GM12878 (cell line): ENCODE measurements at regions not wholly inside any gene's neighbourhood (a gene's known extent, or its start where the extent isn't known, plus 50 kb on each side); places are given as distances from the start of the nearest gene placed in this dataset.

Experiments
- CBX5 ChIP-seq: sonication (generic); IDR thresholded peaks from 2 replicates; pipeline ENCODE4 v1.6.1; 2016; ENCODE audit warnings: low read depth, moderate library complexity, mild to moderate bottlenecking, inconsistent platforms
- ETV6 ChIP-seq, 2 experiments: fragments of 450-650 bp in 1 of 2; IDR thresholded peaks in 1 of 2; conservative IDR thresholded peaks in 1 of 2; 2 replicates each; pipeline ENCODE4 v1.6.1; 2014; ENCODE audit warnings: antibody characterized with exemption in 1 of 2, borderline replicate concordance in 1 of 2, low read depth in 1 of 2, mild to moderate bottlenecking in 1 of 2, moderate library complexity in 1 of 2
- NR2C1 ChIP-seq: fragments of 450-650 bp; IDR thresholded peaks from 2 replicates; pipeline ENCODE4 v1.6.1; 2017; ENCODE audit warnings: antibody characterized with exemption, mild to moderate bottlenecking, moderate library complexity

GRCh38 chrX:479273-479981 is 92.7 kb upstream of the PPP2R3B start:
- TF ChIP-seq ETV6 (conservative IDR thresholded peaks at IDR 0.05 in 1 of 2, IDR thresholded peaks at IDR 0.05 in 1 of 2; ENCODE audit: borderline replicate concordance in 1 of 2, low read depth in 1 of 2) (no peak), CBX5 (no peak), NR2C1 (no peak)
